HEK293T (cell line): ENCODE measurements at regions not wholly inside any gene's neighbourhood (a gene's known extent, or its start where the extent isn't known, plus 50 kb on each side); places are given as distances from the start of the nearest gene placed in this dataset.

Experiments
- ELF4 ChIP-seq: fragments of 450-650 bp; IDR thresholded peaks from 2 replicates; pipeline ENCODE4 v1.6.1; 2017; ENCODE audit warnings: antibody characterized with exemption
- FOXA1 ChIP-seq: fragments of 450-650 bp; IDR thresholded peaks from 2 replicates; pipeline ENCODE4 v1.6.1; 2016; ENCODE audit warnings: mild to moderate bottlenecking
- FOXK2 ChIP-seq: fragments of 450-650 bp; IDR thresholded peaks from 2 replicates; pipeline ENCODE4 v1.6.1; 2016; ENCODE audit warnings: mild to moderate bottlenecking
- FOXM1 ChIP-seq: fragments of 450-650 bp; IDR thresholded peaks from 2 replicates; pipeline ENCODE4 v1.6.1; 2017; ENCODE audit warnings: mild to moderate bottlenecking, borderline replicate concordance
- LEF1 ChIP-seq: fragments of 450-650 bp; IDR thresholded peaks from 2 replicates; pipeline ENCODE4 v1.6.1; 2017; ENCODE audit warnings: mild to moderate bottlenecking, borderline replicate concordance
- SP1 ChIP-seq: fragments of 450-650 bp; IDR thresholded peaks from 2 replicates; pipeline ENCODE4 v1.6.1; 2017
- SUZ12 ChIP-seq: fragments of 450-650 bp; IDR thresholded peaks from 2 replicates; pipeline ENCODE4 v1.6.1; 2016; ENCODE audit warnings: mild to moderate bottlenecking
- TARDBP ChIP-seq: fragments of 450-650 bp; IDR thresholded peaks from 2 replicates; pipeline ENCODE4 v1.6.1; 2016

GRCh38 chr2:7256377-7256776 lies 339.2 kb downstream of the RNF144A start:
- TF ChIP-seq FOXM1 (no peak), SP1 (no peak), FOXK2 (no peak), SUZ12 (no peak), ELF4 (no peak), TARDBP (no peak), LEF1 (no peak), FOXA1 (no peak)
